ENCODE measurements at regions not wholly inside any gene's neighbourhood (a gene's known extent, or its start where the extent isn't known, plus 50 kb on each side); places are given as distances from the start of the nearest gene placed in this dataset.

DNA sequence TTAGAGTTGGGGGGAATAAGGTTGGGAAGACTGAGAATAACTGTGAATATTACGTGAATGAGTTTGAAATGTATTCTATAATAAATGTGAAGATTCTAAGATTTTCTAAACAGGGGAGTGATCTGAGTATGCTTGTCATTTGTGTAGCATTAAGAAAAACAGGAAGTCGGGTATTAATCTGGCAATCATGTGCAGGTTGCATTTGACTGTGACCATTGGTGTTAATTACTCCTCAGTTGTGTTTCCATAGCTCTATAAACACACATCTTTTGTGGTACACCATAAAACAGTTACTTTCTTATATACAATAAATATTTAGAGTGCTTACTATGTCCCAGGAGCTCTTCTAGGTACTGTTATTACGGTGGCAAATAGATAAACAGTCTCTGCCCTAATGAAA lies 434.4 kb upstream of the PDE3A start:
- DNase-seq (ENCODE audit: low read depth, low spot score) (no peak), ATAC-seq (no peak)
- H3K27me3 ChIP-seq (ENCODE audit: insufficient read depth, low read length): no peaks in the 10 kb centered on the region
- no peak overlapping the region for H3K4me2 ChIP-seq (ENCODE audit: low read length)
- H3K4me1 ChIP-seq (ENCODE audit: control insufficient read depth in 1 of 2, insufficient read depth in 2 of 2, low read length in 2 of 2): no peaks in the 10 kb centered on the region
- H4K20me1 ChIP-seq (ENCODE audit: insufficient read depth): no peaks in the 10 kb centered on the region
- ChIA-PET RAD21 (ENCODE audit: low non-redundant PET in 1 of 2, low total read pairs in 2 of 2, uncharacterized antibody in 2 of 2, unreplicated experiment in 2 of 2) (no interaction called here), POLR2A (no interaction called here), CTCF (no interaction called here)
- H3K9me2 ChIP-seq (ENCODE audit: insufficient read depth): no peaks in the 10 kb centered on the region
- no peak overlapping the region for H2AFZ ChIP-seq (ENCODE audit: low read depth, low read length, poor library complexity, severe bottlenecking)
- H3K9me3 ChIP-seq (ENCODE audit: control insufficient read depth in 1 of 2, insufficient read depth in 1 of 2, low read depth in 1 of 2, low read length in 2 of 2): no peaks in the 10 kb centered on the region
- H3K27ac ChIP-seq (ENCODE audit: low read depth, low read length): no peak overlapping the region
- H3K36me3 ChIP-seq (ENCODE audit: control insufficient read depth in 1 of 2, insufficient read depth in 2 of 2, low read length in 2 of 2): no peaks in the 10 kb centered on the region
- BruUV-seq (replicated peaks): no TSS peak
- no peaks in the 10 kb centered on the region for H3K79me2 ChIP-seq (ENCODE audit: insufficient read depth, low read length)
- TF ChIP-seq CEBPB (IDR thresholded peaks at IDR 0.05; ENCODE audit: low read depth) (no peak), CBX3 (IDR thresholded peaks at IDR 0.05; ENCODE audit: low read depth) (no peak), ZNF274 (IDR thresholded peaks at IDR 0.05; ENCODE audit: low read depth, low read length) (no peak), ELF1 (IDR thresholded peaks at IDR 0.05; ENCODE audit: borderline replicate concordance, low read depth) (no peak), YY1 (IDR thresholded peaks at IDR 0.05; ENCODE audit: extremely low read depth, insufficient replicate concordance, low read depth, low read length) (no peak), SP1 (IDR thresholded peaks at IDR 0.05; ENCODE audit: low read depth) (no peak), EGR1 (IDR thresholded peaks at IDR 0.05; ENCODE audit: low read depth) (no peak), POLR2AphosphoS5 (IDR thresholded peaks at IDR 0.05; ENCODE audit: low read depth, low read length) (no peak)
- TF ChIP-seq, protein P1, sequence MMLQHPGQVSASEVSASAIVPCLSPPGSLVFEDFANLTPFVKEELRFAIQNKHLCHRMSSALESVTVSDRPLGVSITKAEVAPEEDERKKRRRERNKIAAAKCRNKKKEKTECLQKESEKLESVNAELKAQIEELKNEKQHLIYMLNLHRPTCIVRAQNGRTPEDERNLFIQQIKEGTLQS (IDR thresholded peaks at IDR 0.05): no peak
- TF ChIP-seq, protein P2, sequence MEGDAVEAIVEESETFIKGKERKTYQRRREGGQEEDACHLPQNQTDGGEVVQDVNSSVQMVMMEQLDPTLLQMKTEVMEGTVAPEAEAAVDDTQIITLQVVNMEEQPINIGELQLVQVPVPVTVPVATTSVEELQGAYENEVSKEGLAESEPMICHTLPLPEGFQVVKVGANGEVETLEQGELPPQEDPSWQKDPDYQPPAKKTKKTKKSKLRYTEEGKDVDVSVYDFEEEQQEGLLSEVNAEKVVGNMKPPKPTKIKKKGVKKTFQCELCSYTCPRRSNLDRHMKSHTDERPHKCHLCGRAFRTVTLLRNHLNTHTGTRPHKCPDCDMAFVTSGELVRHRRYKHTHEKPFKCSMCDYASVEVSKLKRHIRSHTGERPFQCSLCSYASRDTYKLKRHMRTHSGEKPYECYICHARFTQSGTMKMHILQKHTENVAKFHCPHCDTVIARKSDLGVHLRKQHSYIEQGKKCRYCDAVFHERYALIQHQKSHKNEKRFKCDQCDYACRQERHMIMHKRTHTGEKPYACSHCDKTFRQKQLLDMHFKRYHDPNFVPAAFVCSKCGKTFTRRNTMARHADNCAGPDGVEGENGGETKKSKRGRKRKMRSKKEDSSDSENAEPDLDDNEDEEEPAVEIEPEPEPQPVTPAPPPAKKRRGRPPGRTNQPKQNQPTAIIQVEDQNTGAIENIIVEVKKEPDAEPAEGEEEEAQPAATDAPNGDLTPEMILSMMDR (IDR thresholded peaks at IDR 0.05 in 2 of 3, conservative IDR thresholded peaks at IDR 0.05 in 1 of 3; ENCODE audit: borderline replicate concordance in 1 of 3, insufficient read depth in 1 of 3, low read depth in 2 of 3, low read length in 2 of 3): no peak
- TF ChIP-seq, protein P3, sequence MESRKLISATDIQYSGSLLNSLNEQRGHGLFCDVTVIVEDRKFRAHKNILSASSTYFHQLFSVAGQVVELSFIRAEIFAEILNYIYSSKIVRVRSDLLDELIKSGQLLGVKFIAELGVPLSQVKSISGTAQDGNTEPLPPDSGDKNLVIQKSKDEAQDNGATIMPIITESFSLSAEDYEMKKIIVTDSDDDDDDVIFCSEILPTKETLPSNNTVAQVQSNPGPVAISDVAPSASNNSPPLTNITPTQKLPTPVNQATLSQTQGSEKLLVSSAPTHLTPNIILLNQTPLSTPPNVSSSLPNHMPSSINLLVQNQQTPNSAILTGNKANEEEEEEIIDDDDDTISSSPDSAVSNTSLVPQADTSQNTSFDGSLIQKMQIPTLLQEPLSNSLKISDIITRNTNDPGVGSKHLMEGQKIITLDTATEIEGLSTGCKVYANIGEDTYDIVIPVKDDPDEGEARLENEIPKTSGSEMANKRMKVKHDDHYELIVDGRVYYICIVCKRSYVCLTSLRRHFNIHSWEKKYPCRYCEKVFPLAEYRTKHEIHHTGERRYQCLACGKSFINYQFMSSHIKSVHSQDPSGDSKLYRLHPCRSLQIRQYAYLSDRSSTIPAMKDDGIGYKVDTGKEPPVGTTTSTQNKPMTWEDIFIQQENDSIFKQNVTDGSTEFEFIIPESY (IDR thresholded peaks at IDR 0.05; ENCODE audit: extremely low read depth, insufficient replicate concordance, low read length): no peak
- no peak overlapping the region for H3K9ac ChIP-seq (ENCODE audit: low read length)
- intact Hi-C loops (cut with micrococcal nuclease): no loop called here
- H3K4me3 ChIP-seq (replicated peaks in 1 of 2; ENCODE audit: low read depth in 1 of 2, low read length in 2 of 2): no peak overlapping the region
